ENCODE measurements at regions not wholly inside any gene's neighbourhood (a gene's known extent, or its start where the extent isn't known, plus 50 kb on each side); places are given as distances from the start of the nearest gene placed in this dataset.
"Not testable (repeated sequence)": the region's sequence is repeated elsewhere in the genome, so short reads cannot be mapped to it uniquely, and the experiment has no call there.

DNA sequence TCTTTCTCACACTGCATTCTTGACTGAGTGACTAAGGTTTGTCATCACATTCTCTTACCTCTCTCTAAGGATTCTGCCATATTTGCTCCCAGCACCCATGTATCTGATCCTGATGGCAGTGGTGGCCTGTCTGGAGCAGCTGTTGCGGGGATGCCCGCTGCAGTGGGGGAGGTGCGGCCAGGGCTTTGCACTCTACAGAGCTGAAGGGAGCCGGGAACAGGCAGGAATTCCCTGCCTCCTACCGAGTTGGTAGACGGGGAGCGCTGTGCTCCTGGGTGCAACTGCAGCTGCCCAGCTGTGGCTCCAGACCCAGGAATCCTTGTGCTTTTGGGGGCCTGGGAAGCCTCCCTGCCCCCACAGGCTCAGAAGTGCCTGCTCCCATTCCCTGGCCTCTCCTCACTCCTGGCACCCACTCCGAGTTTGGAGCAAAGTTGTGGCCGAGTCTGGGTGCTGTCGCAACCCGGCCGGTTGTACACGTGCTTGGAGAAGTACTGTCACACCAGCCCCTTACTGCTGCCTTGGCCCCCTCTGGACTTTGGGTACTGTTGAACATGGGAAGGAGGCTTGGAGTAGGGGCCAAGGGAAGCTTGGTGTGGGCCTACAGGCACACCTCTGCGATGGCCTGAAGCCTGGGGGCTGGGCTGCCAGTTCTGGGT lies 106.9 kb upstream of the OR4E1 start:
- no peak for DNase-seq (ENCODE audit: low read depth)
- TF ChIP-seq, protein P1, sequence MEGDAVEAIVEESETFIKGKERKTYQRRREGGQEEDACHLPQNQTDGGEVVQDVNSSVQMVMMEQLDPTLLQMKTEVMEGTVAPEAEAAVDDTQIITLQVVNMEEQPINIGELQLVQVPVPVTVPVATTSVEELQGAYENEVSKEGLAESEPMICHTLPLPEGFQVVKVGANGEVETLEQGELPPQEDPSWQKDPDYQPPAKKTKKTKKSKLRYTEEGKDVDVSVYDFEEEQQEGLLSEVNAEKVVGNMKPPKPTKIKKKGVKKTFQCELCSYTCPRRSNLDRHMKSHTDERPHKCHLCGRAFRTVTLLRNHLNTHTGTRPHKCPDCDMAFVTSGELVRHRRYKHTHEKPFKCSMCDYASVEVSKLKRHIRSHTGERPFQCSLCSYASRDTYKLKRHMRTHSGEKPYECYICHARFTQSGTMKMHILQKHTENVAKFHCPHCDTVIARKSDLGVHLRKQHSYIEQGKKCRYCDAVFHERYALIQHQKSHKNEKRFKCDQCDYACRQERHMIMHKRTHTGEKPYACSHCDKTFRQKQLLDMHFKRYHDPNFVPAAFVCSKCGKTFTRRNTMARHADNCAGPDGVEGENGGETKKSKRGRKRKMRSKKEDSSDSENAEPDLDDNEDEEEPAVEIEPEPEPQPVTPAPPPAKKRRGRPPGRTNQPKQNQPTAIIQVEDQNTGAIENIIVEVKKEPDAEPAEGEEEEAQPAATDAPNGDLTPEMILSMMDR (IDR thresholded peaks at IDR 0.05; ENCODE audit: control insufficient read depth, extremely low read depth, insufficient read depth) = no peak
- H3K4me3 ChIP-seq (ENCODE audit: low read depth, low read length) = no peak overlapping the region

DNA sequence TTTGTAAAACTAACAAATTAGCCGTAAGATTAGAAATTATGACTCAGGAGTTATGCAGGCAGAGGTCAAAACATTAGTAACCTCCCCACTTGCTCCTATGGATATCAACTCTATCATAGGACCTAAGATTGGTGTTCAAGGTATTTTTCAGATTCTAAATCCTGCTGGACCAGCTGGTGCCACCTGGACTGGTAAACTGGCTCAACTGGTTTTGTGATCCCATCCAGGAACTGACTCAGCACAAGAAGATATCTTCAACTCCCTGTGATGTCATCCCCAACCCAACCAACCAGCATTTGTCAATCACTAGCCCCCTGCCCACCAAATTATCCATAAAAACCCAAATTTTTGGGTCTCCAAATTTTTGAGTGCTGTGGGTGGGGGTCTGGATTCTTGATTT lies 98.1 kb upstream of the OR4E1 start:
- H3K4me3 ChIP-seq (ENCODE audit: low read depth, low read length) = no peak overlapping the region
- peak; percentile 86 for DNase-seq (ENCODE audit: low read depth)
- TF ChIP-seq, protein P1 (IDR thresholded peaks at IDR 0.05; ENCODE audit: control insufficient read depth, extremely low read depth, insufficient read depth) = no peak

DNA sequence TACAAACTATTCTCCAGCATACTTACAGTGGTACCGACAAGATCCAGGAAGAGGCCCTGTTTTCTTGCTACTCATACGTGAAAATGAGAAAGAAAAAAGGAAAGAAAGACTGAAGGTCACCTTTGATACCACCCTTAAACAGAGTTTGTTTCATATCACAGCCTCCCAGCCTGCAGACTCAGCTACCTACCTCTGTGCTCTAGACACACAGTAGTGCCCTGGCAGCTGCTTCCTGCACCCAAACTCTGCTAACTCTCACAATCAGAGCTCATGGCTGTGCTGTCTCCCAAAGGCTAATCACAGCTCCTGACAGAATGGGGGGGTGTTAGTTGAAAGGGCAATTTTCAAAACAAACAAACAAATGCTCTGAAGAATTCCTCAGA lies 95.2 kb upstream of the OR4E1 start:
- TF ChIP-seq, protein P1 (IDR thresholded peaks at IDR 0.05; ENCODE audit: control insufficient read depth, extremely low read depth, insufficient read depth) = no peak
- DNase-seq (ENCODE audit: low read depth) = no peak
- H3K4me3 ChIP-seq (ENCODE audit: low read depth, low read length) = no peak overlapping the region

DNA sequence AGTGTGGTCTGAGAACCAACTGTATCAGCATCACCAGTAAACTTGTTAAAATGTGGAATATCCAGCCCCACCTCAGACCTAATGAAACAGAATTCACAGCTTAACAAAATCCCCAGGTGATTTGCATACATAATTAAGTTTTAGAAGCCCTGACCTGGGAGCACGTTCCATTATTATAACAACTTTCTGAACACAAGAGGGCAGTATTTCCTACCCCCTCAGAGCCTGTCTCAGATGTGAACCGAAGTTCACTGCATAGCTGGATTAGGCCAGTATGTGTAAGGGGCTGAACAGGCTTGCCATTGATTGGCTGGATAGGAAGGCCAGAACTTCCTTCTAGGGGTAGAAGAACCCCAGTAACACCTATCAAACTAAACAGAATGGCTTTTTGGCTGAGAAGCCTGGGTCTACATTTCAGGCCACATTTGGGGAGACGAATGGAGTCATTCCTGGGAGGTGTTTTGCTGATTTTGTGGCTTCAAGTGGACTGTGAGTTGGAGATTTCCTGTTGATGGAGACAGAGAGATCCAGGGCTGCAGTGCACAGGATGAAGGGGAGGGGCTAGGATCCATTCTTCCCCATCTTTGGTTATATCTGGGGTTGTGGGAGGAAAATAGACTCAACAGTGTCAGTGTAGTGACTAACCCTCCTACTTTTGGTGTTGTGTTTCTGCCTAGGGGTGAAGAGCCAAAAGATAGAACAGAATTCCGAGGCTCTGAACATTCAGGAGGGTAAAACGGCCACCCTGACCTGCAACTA lies 94.7 kb upstream of the OR4E1 start:
- DNase-seq (ENCODE audit: low read depth) = no peak
- TF ChIP-seq, protein P1 (IDR thresholded peaks at IDR 0.05; ENCODE audit: control insufficient read depth, extremely low read depth, insufficient read depth) = peak; percentile 73
- H3K4me3 ChIP-seq (ENCODE audit: low read depth, low read length) = no peak overlapping the region

DNA sequence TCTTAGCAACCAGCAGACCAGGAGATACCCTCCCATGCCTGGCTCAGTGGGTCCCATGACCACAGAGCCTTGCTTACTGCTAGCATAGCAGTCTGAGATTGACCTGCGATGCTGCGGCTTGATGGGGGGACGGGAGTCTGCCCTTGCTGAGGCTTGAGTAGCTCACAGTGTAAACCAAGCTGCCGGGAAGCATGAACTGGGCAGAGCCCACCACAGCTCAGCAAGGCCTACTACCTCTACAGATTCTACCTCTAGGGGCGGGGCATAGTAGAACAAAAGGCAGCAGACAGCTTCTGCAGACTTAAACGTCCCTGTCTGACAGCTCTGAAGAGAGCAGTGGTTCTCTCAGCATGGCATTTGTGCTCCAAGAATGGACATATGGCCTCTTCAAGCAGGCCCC lies 86.7 kb upstream of the OR4E1 start:
- DNase-seq (ENCODE audit: low read depth); H3K4me3 ChIP-seq (ENCODE audit: low read depth, low read length): not testable (repeated sequence)

DNA sequence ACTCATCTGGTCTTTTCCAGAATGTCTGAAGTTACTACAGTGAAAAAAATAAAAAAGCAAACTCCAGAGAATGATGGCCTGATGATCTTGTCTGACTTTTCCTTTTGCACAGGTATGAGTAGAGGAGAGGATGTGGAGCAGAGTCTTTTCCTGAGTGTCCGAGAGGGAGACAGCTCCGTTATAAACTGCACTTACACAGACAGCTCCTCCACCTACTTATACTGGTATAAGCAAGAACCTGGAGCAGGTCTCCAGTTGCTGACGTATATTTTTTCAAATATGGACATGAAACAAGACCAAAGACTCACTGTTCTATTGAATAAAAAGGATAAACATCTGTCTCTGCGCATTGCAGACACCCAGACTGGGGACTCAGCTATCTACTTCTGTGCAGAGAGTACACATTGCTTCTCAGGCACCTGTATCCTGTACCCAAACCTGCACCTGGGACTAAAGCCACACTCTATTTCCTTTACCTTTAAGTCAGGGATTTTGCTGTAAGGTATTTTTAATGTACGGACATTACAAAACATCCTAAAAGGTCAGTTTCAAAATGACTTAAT lies 75.8 kb upstream of the OR4E1 start:
- TF ChIP-seq, protein P1 (IDR thresholded peaks at IDR 0.05; ENCODE audit: control insufficient read depth, extremely low read depth, insufficient read depth) = no peak
- no peak overlapping the region for H3K4me3 ChIP-seq (ENCODE audit: low read depth, low read length)
- DNase-seq (ENCODE audit: low read depth) = no peak

DNA sequence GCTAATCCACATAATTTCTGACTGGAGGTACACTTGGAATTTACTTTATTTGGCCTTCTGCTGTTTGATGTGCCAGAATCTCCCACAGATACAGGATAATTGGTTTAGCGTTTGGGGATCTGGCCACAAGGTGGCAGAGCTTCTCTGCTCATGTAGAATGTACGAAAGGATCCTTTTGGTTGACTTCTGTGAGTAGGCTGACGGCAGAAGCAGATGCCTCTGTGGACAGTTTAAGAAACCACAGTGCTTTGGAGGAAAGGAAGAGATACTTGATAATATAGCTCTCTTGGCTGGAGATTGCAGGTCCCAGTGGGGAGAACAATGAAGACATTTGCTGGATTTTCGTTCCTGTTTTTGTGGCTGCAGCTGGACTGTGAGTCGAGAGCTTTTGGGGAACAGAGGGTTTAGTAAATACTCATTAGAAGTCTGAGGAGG lies 75.3 kb upstream of the OR4E1 start:
- peak; percentile 50 for DNase-seq (ENCODE audit: low read depth)
- TF ChIP-seq, protein P1 (IDR thresholded peaks at IDR 0.05; ENCODE audit: control insufficient read depth, extremely low read depth, insufficient read depth) = peak; percentile 92
- no peak overlapping the region for H3K4me3 ChIP-seq (ENCODE audit: low read depth, low read length)

All from LNCaP clone FGC (cell line).